Natural killer cell (primary cell): ENCODE measurements at regions not wholly inside any gene's neighbourhood (a gene's known extent, or its start where the extent isn't known, plus 50 kb on each side); places are given as distances from the start of the nearest gene placed in this dataset.
"Not testable (repeated sequence)": the region's sequence is repeated elsewhere in the genome, so short reads cannot be mapped to it uniquely, and the experiment has no call there.

Experiments
- ATAC-seq, 3 donors: fragments of 150-1000 bp in 2 of 3; fragments of 200-7000 bp in 1 of 3; cut with Tn5 transposase; 1 replicate in 1 of 3; 2 replicates in 2 of 3; pipeline ENCODE4 v1.10.0; 2021; ENCODE audit warnings: mild to moderate bottlenecking in 2 of 3, moderate library complexity in 2 of 3
- DNase-seq, 2 donors: peaks; one replicate each; pipeline versions ENCODE4 v3.0.0 to v3.0.0-alpha.2; 2013 to 2021; ENCODE audit warnings: mixed read lengths in 1 of 2
- H3K27ac ChIP-seq: one replicate; pipeline ENCODE4 v1.5.1; 2013; ENCODE audit warnings: mild to moderate bottlenecking, low read length
- H3K27me3 ChIP-seq: one replicate; pipeline ENCODE4 v1.6.1; 2013; ENCODE audit warnings: low read length; ENCODE audit not compliant: control insufficient read depth, insufficient read depth
- H3K36me3 ChIP-seq: one replicate; pipeline ENCODE4 v1.6.1; 2013; ENCODE audit warnings: low read length; ENCODE audit not compliant: control insufficient read depth, insufficient read depth
- H3K4me1 ChIP-seq: one replicate; pipeline ENCODE4 v1.6.1; 2013; ENCODE audit warnings: low read length; ENCODE audit not compliant: control insufficient read depth, insufficient read depth
- H3K4me3 ChIP-seq: one replicate; pipeline ENCODE4 v1.5.1; 2013; ENCODE audit warnings: low read length
- H3K9me3 ChIP-seq: one replicate; pipeline ENCODE4 v1.6.1; 2013; ENCODE audit warnings: low read length; ENCODE audit not compliant: control insufficient read depth, insufficient read depth
- H3K27ac Mint-ChIP-seq, 2 donors: one replicate each; pipeline ENCODE4 v1.8.0; 2022; ENCODE audit warnings: mild to moderate bottlenecking in 2 of 2, mixed read lengths in 2 of 2, moderate library complexity in 1 of 2
- H3K27me3 Mint-ChIP-seq, 2 donors: one replicate each; pipeline ENCODE4 v1.8.0; 2022; ENCODE audit warnings: low read depth in 2 of 2, mixed read lengths in 2 of 2
- H3K36me3 Mint-ChIP-seq: one replicate; pipeline ENCODE4 v1.8.0; 2022; ENCODE audit warnings: mixed read lengths
- H3K4me1 Mint-ChIP-seq, 2 donors: one replicate each; pipeline ENCODE4 v1.8.0; 2022; ENCODE audit warnings: mixed read lengths in 2 of 2
- H3K4me3 Mint-ChIP-seq: one replicate; pipeline ENCODE4 v1.8.0; 2022; ENCODE audit warnings: mild to moderate bottlenecking, moderate library complexity, mixed read lengths
- H3K9me3 Mint-ChIP-seq, 2 donors: one replicate each; pipeline ENCODE4 v1.8.0; 2022; ENCODE audit warnings: mixed read lengths in 2 of 2
- WGBS: methylation state at CpG from one replicate; pipeline ENCODE4 v1.1.7; 2013; ENCODE audit warnings: missing lambda C conversion rate; ENCODE audit not compliant: insufficient coverage; 5-methylcytosine and 5-hydroxymethylcytosine counted together
- intact Hi-C: fragments of 100-400 bp; cut with micrococcal nuclease; formaldehyde crosslinking; loops from one replicate; pipeline ENCODE4 v1.14.2; 2022
- TF ChIP-seq, protein P1 (sequence below): fragments of 200-600 bp; IDR thresholded peaks from one replicate; pipeline ENCODE4 v1.8.0; 2022; ENCODE audit warnings: antibody characterized with exemption

- WGBS, result 78% methylated on average over 2 of the region's 2 CpGs
- peaks cover 2% of the 10 kb centered on the region in 2 donors for H3K9me3 Mint-ChIP-seq
- intact Hi-C loops, result no loop called here
- ATAC-seq (no peak), DNase-seq (no peak)
- Histone ChIP-seq H3K4me3 (no peak overlapping the region), H3K27ac (no peak overlapping the region), H3K9me3 (no peaks in the 10 kb centered on the region), H3K27me3 (no peaks in the 10 kb centered on the region), H3K4me1 (no peaks in the 10 kb centered on the region), H3K36me3 (no peaks in the 10 kb centered on the region)
- no peak overlapping the region for H3K4me3 Mint-ChIP-seq
- H3K36me3 Mint-ChIP-seq, result no peaks in the 10 kb centered on the region
- TF ChIP-seq, protein P1, sequence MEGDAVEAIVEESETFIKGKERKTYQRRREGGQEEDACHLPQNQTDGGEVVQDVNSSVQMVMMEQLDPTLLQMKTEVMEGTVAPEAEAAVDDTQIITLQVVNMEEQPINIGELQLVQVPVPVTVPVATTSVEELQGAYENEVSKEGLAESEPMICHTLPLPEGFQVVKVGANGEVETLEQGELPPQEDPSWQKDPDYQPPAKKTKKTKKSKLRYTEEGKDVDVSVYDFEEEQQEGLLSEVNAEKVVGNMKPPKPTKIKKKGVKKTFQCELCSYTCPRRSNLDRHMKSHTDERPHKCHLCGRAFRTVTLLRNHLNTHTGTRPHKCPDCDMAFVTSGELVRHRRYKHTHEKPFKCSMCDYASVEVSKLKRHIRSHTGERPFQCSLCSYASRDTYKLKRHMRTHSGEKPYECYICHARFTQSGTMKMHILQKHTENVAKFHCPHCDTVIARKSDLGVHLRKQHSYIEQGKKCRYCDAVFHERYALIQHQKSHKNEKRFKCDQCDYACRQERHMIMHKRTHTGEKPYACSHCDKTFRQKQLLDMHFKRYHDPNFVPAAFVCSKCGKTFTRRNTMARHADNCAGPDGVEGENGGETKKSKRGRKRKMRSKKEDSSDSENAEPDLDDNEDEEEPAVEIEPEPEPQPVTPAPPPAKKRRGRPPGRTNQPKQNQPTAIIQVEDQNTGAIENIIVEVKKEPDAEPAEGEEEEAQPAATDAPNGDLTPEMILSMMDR, result no peak
- H3K27me3 Mint-ChIP-seq, result peaks cover 16 to 21% of the 10 kb centered on the region in 2 donors
- H3K27ac Mint-ChIP-seq, result no peak overlapping the region
- H3K4me1 Mint-ChIP-seq, result no peaks in the 10 kb centered on the region
Measured at GRCh38 chr1:88581703-88582102, 102.4 kb upstream of the PKN2 start.

DNA sequence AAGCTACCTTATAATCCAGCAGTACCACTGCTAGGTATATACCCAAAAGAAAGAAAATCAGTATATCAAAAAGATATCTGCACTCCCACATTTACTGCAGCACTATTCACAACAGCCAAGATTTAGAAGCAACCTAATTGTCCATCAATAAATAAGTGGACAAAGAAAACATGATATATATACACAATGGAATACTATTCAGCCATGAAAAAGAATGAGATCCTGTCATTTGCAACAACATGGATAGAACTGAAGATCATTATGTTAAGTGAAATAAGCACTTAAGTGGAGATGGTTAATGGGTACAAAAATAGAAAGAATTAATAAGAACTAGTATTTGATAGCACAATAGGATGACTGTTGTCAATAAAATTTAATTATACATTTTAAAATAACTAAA lies 90.7 kb upstream of the PKN2 start:
- Histone ChIP-seq H3K4me3 (no peak overlapping the region), H3K27ac (no peak overlapping the region), H3K4me1 (no peaks in the 10 kb centered on the region), H3K9me3 (no peaks in the 10 kb centered on the region), H3K36me3 (no peaks in the 10 kb centered on the region), H3K27me3 (no peaks in the 10 kb centered on the region)
- Mint-ChIP-seq H3K9me3 (peaks cover 2% of the 10 kb centered on the region in 2 donors), H3K27ac (no peak overlapping the region), H3K4me1 (no peaks in the 10 kb centered on the region), H3K27me3 (peaks cover 8 to 11% of the 10 kb centered on the region in 2 donors), H3K36me3 (no peaks in the 10 kb centered on the region), H3K4me3 (no peak overlapping the region)
- intact Hi-C loops, result no loop called here
- no peak for DNase-seq
- TF ChIP-seq, protein P1, result no peak
- ATAC-seq, result no peak

DNA sequence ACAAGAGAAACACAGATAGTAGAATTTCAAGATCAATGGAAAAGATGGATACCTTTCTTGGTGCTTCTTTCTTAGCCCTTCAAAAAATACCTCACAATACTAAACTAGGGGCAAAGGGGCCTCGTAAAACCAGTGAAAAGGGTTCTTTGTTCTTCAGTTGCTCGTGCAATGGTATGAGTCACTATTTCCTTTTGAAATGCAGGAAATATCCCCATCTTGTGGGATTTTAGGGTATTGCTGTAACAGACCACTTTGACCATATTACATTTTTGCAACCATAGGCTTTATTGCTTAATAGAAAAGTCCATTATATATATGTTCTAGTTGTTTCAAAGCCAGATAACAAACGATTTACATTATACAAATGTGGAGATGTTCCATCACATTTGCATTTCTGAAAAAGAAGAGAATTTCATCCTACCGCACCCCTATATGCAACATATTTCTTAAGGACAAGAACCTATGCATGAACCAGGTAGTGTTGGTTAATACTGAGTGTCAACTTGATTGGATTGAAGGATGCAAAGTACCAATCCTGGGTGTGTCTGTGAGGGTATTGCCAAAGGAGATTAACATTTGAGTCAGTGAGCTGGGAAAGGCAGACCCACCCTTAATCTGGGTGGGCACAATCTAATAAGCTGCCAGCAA lies 88.6 kb upstream of the PKN2 start:
- Mint-ChIP-seq H3K27ac (no peak overlapping the region), H3K4me1 (no peaks in the 10 kb centered on the region), H3K27me3 (peaks cover 8% of the 10 kb centered on the region in 2 donors), H3K9me3 (peaks cover 0 to 2% of the 10 kb centered on the region in 2 donors), H3K4me3 (no peak overlapping the region), H3K36me3 (no peaks in the 10 kb centered on the region)
- TF ChIP-seq, protein P1, result peak; percentile 15
- WGBS, result 42% methylated on average over 2 of the region's 4 CpGs
- peak in 1 of 3 donors; percentile 34 for ATAC-seq
- intact Hi-C loops, result loop anchor here (2.0 kb wide), 1 partner anchor 1303 kb away; no protein-coding TSS in a partner anchor
- H3K27me3 ChIP-seq, result no peaks in the 10 kb centered on the region
- no peak overlapping the region for H3K4me3 ChIP-seq
- H3K9me3 ChIP-seq, result no peaks in the 10 kb centered on the region
- H3K4me1 ChIP-seq, result no peaks in the 10 kb centered on the region
- no peak overlapping the region for H3K27ac ChIP-seq
- no peaks in the 10 kb centered on the region for H3K36me3 ChIP-seq
- DNase-seq, result peak in 1 of 2 donors; percentile 56

- H3K27me3 Mint-ChIP-seq, H3K9me3 ChIP-seq, H3K36me3 Mint-ChIP-seq, H3K4me3 Mint-ChIP-seq, H3K27ac Mint-ChIP-seq, H3K9me3 Mint-ChIP-seq, H3K36me3 ChIP-seq, H3K4me1 ChIP-seq, ATAC-seq, DNase-seq, H3K4me1 Mint-ChIP-seq, H3K27me3 ChIP-seq, H3K27ac ChIP-seq, H3K4me3 ChIP-seq, intact Hi-C loops: not testable (repeated sequence)
- 56% methylated on average over 1 of the region's 1 CpG for WGBS
Measured at GRCh38 chr1:88597973-88598372, 86.1 kb upstream of the PKN2 start.
